DND-41 (cell line): ENCODE measurements at regions not wholly inside any gene's neighbourhood (a gene's known extent, or its start where the extent isn't known, plus 50 kb on each side); places are given as distances from the start of the nearest gene placed in this dataset.

Experiments used
- ATAC-seq: fragments of 200-7000 bp; cut with Tn5 transposase; 3 replicates; pipeline ENCODE4 v1.9.1; 2021; ENCODE audit warnings: low read depth; ENCODE audit not compliant: insufficient read depth
- DNase-seq: peaks from one replicate; pipeline ENCODE4 v3.0.0-alpha.2; 2020
- H2AFZ ChIP-seq: 2 replicates; pipeline ENCODE4 v1.6.0; 2012; ENCODE audit warnings: low read depth, low read length
- H3K27ac ChIP-seq: 2 replicates; pipeline ENCODE4 v1.5.1; 2012; ENCODE audit warnings: low read length, inconsistent platforms
- H3K27me3 ChIP-seq: fragments of 200-600 bp; sonication (generic); 2 replicates; pipeline ENCODE4 v1.6.0; 2012; ENCODE audit warnings: low read length, mild to moderate bottlenecking, inconsistent platforms; ENCODE audit not compliant: insufficient read depth, poor library complexity
- H3K36me3 ChIP-seq: 2 replicates; pipeline ENCODE4 v1.5.1; 2012; ENCODE audit warnings: low read length, inconsistent platforms; ENCODE audit not compliant: insufficient read depth
- H3K4me1 ChIP-seq: 2 replicates; pipeline ENCODE4 v1.5.1; 2012; ENCODE audit warnings: mild to moderate bottlenecking, low read length; ENCODE audit not compliant: insufficient read depth
- H3K4me2 ChIP-seq: 2 replicates; pipeline ENCODE4 v1.6.0; 2012; ENCODE audit warnings: mild to moderate bottlenecking, moderate library complexity, low read length, inconsistent platforms; ENCODE audit not compliant: insufficient read depth
- H3K4me3 ChIP-seq, 2 experiments: fragments of 200-600 bp in 1 of 2; shearing (Covaris generic) in 1 of 2; 2 replicates each; pipeline ENCODE4 v1.5.1; 2012 to 2016; ENCODE audit warnings: inconsistent platforms in 2 of 2, low read length in 2 of 2, mild to moderate bottlenecking in 2 of 2, low read depth in 1 of 2, moderate library complexity in 1 of 2
- H3K79me2 ChIP-seq: 2 replicates; pipeline ENCODE4 v1.6.0; 2012; ENCODE audit warnings: low read length, inconsistent platforms; ENCODE audit not compliant: insufficient read depth
- H3K9ac ChIP-seq: 2 replicates; pipeline ENCODE4 v1.6.0; 2012; ENCODE audit warnings: low read depth, mild to moderate bottlenecking, inconsistent platforms, low read length, moderate library complexity
- H3K9me3 ChIP-seq: 2 replicates; pipeline ENCODE4 v1.5.1; 2012; ENCODE audit warnings: low read length, moderate library complexity, mild to moderate bottlenecking, inconsistent platforms; ENCODE audit not compliant: insufficient read depth, severe bottlenecking
- H4K20me1 ChIP-seq: 2 replicates; pipeline ENCODE4 v1.6.0; 2012; ENCODE audit warnings: low read length; ENCODE audit not compliant: insufficient read depth
- EZH2 ChIP-seq: IDR thresholded peaks from 3 replicates; pipeline ENCODE4 v1.6.1; 2012; ENCODE audit warnings: borderline replicate concordance, low read depth, mild to moderate bottlenecking, moderate library complexity, low read length, inconsistent platforms; ENCODE audit not compliant: severe bottlenecking
- TF ChIP-seq, protein P1 (sequence below): IDR thresholded peaks from 2 replicates; pipeline ENCODE4 v1.5.1; 2012; ENCODE audit warnings: borderline replicate concordance, low read length, moderate library complexity, mild to moderate bottlenecking; ENCODE audit not compliant: poor library complexity, severe bottlenecking; ENCODE audit errors: extremely low read depth

DNA sequence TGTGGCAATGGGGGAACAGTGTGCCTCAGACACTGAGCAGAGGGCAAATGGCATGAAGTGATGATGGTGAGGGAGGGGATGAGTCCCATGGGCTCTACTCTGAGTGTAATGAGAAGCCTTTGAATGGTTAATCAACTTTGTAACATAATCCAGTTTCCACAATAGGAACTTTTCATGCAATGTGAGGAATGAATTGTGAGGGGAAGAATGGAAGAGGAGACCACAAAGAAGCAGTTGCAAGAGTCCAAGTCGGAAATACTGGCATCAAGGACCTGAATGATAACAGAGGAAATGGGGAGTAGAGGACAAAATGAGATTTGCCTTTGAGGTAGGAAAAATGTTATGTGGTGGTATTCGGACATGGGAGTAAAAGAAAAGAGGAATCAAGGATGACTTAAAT is 476.9 kb upstream of the PRICKLE1 start:
- Histone ChIP-seq H3K79me2 (no peaks in the 10 kb centered on the region), H3K4me2 (no peak overlapping the region)

DNA sequence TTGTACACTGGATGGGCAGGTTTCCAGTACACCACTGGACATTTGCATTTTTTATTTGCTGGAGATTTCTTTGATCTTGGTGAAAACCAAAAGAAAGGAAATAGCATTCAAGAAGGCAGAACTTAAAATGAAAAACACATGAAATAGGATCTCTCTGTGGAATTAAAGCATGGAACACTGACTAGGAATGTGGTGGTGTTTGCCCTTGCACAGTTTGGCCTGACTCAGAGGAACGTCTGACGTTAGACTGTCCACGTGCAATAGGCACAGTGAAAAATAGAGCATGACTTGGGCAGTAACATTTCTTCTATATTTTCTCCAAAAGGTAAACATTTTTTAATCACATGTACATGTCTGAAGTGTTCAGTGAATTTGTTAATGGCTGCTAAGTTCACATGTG is 474.1 kb upstream of the PRICKLE1 start:
- Histone ChIP-seq H3K79me2 (no peaks in the 10 kb centered on the region), H3K9me3 (no peaks in the 10 kb centered on the region), H3K27ac (no peak overlapping the region), H3K36me3 (no peaks in the 10 kb centered on the region), H3K4me2 (no peak overlapping the region), H3K27me3 (no peaks in the 10 kb centered on the region), H2AFZ (no peak overlapping the region), H4K20me1 (no peaks in the 10 kb centered on the region), H3K4me3 (no peak overlapping the region), H3K4me1 (no peaks in the 10 kb centered on the region), H3K9ac (no peak overlapping the region)
- no peak for TF ChIP-seq EZH2
- DNase-seq (no peak), ATAC-seq (no peak)

More for the DNA sequence above, 476.9 kb upstream of the PRICKLE1 start:
- Histone ChIP-seq H3K36me3 (no peaks in the 10 kb centered on the region), H2AFZ (no peak overlapping the region), H3K4me1 (no peaks in the 10 kb centered on the region), H4K20me1 (no peaks in the 10 kb centered on the region), H3K9ac (no peak overlapping the region), H3K27ac (no peak overlapping the region), H3K9me3 (no peaks in the 10 kb centered on the region), H3K27me3 (no peaks in the 10 kb centered on the region), H3K4me3 (no peak overlapping the region)
- no peak for ATAC-seq
- no peak for DNase-seq
- no peak for TF ChIP-seq EZH2
- TF ChIP-seq, protein P1, sequence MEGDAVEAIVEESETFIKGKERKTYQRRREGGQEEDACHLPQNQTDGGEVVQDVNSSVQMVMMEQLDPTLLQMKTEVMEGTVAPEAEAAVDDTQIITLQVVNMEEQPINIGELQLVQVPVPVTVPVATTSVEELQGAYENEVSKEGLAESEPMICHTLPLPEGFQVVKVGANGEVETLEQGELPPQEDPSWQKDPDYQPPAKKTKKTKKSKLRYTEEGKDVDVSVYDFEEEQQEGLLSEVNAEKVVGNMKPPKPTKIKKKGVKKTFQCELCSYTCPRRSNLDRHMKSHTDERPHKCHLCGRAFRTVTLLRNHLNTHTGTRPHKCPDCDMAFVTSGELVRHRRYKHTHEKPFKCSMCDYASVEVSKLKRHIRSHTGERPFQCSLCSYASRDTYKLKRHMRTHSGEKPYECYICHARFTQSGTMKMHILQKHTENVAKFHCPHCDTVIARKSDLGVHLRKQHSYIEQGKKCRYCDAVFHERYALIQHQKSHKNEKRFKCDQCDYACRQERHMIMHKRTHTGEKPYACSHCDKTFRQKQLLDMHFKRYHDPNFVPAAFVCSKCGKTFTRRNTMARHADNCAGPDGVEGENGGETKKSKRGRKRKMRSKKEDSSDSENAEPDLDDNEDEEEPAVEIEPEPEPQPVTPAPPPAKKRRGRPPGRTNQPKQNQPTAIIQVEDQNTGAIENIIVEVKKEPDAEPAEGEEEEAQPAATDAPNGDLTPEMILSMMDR, result no peak

DNA sequence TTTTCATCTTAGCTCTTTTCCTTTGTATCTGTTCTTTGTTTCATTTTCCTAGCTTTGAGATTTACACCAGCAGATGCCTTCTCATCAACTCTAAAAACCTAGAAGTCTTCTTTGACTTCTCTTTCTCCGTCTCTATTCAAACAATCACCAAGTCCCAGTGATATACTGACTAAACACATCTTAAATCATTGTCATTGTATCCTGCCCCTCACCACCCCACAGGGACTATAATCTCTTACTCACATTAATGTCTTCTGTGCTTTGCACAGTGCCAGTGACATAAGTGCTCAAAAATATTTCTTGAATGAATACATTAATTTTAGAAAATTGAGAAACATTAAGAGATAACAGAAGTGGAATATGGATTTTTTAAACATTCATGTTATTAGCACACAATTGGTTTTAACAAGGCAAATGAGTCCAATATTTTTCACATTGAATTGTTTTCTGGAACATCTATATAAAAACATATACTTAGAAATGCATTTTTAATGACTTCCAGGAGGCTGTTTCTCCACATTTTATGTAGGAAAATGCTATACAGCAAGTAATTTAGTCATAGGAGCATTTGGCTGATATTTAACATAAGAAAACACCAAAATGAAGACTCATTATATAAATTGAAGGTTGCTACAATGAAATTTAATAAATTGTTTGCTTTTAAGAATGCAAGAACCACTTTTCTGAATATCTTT is 472.8 kb upstream of the PRICKLE1 start:
- H3K79me2 ChIP-seq, result no peaks in the 10 kb centered on the region
- H3K36me3 ChIP-seq, result no peaks in the 10 kb centered on the region
- no peaks in the 10 kb centered on the region for H4K20me1 ChIP-seq
- H3K4me2 ChIP-seq, result no peak overlapping the region
- TF ChIP-seq, protein P1, result no peak
- no peak for TF ChIP-seq EZH2
- no peaks in the 10 kb centered on the region for H3K4me1 ChIP-seq
- no peak for ATAC-seq
- no peaks in the 10 kb centered on the region for H3K27me3 ChIP-seq
- H3K27ac ChIP-seq, result no peak overlapping the region
- no peak overlapping the region for H3K9ac ChIP-seq
- no peak overlapping the region for H3K4me3 ChIP-seq
- H3K9me3 ChIP-seq, result no peaks in the 10 kb centered on the region
- DNase-seq, result no peak
- H2AFZ ChIP-seq, result no peak overlapping the region

DNA sequence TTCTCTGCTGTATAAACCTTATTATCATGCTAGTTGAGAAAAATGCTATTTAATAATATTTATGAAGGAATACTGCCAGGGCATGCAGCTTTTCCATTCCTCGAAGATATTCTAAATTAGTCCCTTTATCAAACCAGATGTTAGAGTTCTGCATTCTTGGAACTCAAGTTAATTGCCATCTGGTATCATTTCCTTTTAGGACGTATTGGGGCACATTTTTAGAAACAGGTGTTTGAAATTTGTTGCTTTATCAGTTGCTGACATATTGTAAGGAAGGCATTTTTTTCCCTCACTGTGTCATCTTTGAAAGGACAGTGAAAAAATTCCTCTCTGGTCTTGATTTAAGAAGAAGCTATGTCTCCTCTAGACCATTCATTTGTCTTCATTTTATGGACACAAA is 471.2 kb upstream of the PRICKLE1 start:
- Histone ChIP-seq H3K9me3 (no peaks in the 10 kb centered on the region), H3K27me3 (no peaks in the 10 kb centered on the region), H3K27ac (no peak overlapping the region), H3K79me2 (no peaks in the 10 kb centered on the region), H2AFZ (no peak overlapping the region), H3K9ac (no peak overlapping the region), H3K36me3 (no peaks in the 10 kb centered on the region), H4K20me1 (no peaks in the 10 kb centered on the region), H3K4me1 (no peaks in the 10 kb centered on the region), H3K4me2 (no peak overlapping the region), H3K4me3 (no peak overlapping the region)
- no peak for TF ChIP-seq EZH2
- TF ChIP-seq, protein P1, result no peak
- DNase-seq (no peak), ATAC-seq (no peak)
